Suprapubic skin (tissue), 3 donors: ENCODE measurements at regions not wholly inside any gene's neighbourhood (a gene's known extent, or its start where the extent isn't known, plus 50 kb on each side); places are given as distances from the start of the nearest gene placed in this dataset.

ENCODE experiments used
- EP300 ChIP-seq: sonication (generic); formaldehyde crosslinking; IDR thresholded peaks from one replicate; pipeline ENCODE4 v1.6.1; 2017; ENCODE audit warnings: antibody characterized with exemption
- TF ChIP-seq, protein P1 (sequence below), 2 donors: fragments of 200-600 bp in 1 of 2; fragments of 450-650 bp in 1 of 2; sonication (generic) in 1 of 2; IDR thresholded peaks; one replicate each; pipeline ENCODE4 v1.5.1; 2016 to 2019; ENCODE audit warnings: antibody characterized with exemption in 2 of 2, mild to moderate bottlenecking in 1 of 2, moderate library complexity in 1 of 2

DNA sequence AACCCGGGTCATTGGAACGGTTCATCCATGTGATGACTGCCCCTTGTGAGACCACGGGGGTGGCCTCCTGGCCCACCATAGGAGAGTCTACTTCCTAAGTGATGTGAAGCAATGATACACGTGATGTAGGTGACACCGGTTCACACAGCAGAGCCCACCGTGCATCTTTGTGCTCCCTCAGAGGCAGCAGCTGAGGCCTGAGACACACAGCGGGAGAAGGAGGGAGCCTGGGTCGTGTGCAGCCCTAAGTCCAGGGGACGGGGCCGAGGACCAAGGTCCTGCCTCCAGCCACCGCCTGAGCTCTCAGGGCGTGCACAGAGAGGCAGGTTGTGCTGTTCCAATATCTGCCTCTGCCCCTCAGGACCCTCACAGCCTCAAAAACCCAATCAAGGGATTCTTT, 377.2 kb upstream of the SALL3 start:
- TF ChIP-seq, protein P1, sequence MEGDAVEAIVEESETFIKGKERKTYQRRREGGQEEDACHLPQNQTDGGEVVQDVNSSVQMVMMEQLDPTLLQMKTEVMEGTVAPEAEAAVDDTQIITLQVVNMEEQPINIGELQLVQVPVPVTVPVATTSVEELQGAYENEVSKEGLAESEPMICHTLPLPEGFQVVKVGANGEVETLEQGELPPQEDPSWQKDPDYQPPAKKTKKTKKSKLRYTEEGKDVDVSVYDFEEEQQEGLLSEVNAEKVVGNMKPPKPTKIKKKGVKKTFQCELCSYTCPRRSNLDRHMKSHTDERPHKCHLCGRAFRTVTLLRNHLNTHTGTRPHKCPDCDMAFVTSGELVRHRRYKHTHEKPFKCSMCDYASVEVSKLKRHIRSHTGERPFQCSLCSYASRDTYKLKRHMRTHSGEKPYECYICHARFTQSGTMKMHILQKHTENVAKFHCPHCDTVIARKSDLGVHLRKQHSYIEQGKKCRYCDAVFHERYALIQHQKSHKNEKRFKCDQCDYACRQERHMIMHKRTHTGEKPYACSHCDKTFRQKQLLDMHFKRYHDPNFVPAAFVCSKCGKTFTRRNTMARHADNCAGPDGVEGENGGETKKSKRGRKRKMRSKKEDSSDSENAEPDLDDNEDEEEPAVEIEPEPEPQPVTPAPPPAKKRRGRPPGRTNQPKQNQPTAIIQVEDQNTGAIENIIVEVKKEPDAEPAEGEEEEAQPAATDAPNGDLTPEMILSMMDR (IDR thresholded peaks at IDR 0.05), result no peak
- no peak for TF ChIP-seq EP300
